Epithelial cell of esophagus (primary cell): ENCODE measurements at regions not wholly inside any gene's neighbourhood (a gene's known extent, or its start where the extent isn't known, plus 50 kb on each side); places are given as distances from the start of the nearest gene placed in this dataset.

Experiments used
- DNase-seq: peaks from one replicate; pipeline ENCODE4 v3.0.0; 2010; ENCODE audit warnings: low read depth
- H3K4me3 ChIP-seq: 2 replicates; pipeline ENCODE4 v1.5.1; 2011; ENCODE audit warnings: mild to moderate bottlenecking, low read length, control low read depth
- CTCF ChIP-seq: IDR thresholded peaks from 2 replicates; pipeline ENCODE4 v1.5.1; 2011; ENCODE audit warnings: low read depth, mild to moderate bottlenecking, low read length, control low read depth, inconsistent platforms; ENCODE audit not compliant: insufficient read depth; ENCODE audit errors: missing control alignments

GRCh38 chr14:97888331-97888730 is 1091.1 kb downstream of the VRK1 start:
- no peak overlapping the region for H3K4me3 ChIP-seq
- TF ChIP-seq CTCF, result no peak
- no peak for DNase-seq

- TF ChIP-seq CTCF, result no peak
- no peak for DNase-seq
- H3K4me3 ChIP-seq, result no peak overlapping the region
These were observed 1094.3 kb downstream of the VRK1 start for GRCh38 chr14:97891515-97891914.

- H3K4me3 ChIP-seq, result no peak overlapping the region
- no peak for TF ChIP-seq CTCF
- DNase-seq, result no peak
These were observed 1097.4 kb downstream of the VRK1 start for GRCh38 chr14:97894552-97894951.

GRCh38 chr14:97900196-97900854 is 1103.1 kb downstream of the VRK1 start:
- DNase-seq, result no peak
- TF ChIP-seq CTCF, result no peak
- H3K4me3 ChIP-seq, result no peak overlapping the region

GRCh38 chr14:97902630-97903029 is 1105.4 kb downstream of the VRK1 start:
- peak; percentile 48 for DNase-seq
- no peak for TF ChIP-seq CTCF
- no peak overlapping the region for H3K4me3 ChIP-seq

GRCh38 chr14:97903821-97904220 is 1106.6 kb downstream of the VRK1 start:
- no peak for DNase-seq
- no peak overlapping the region for H3K4me3 ChIP-seq
- no peak for TF ChIP-seq CTCF

GRCh38 chr14:97912217-97912616 is 1115.0 kb downstream of the VRK1 start:
- H3K4me3 ChIP-seq, result no peak overlapping the region
- TF ChIP-seq CTCF, result no peak
- DNase-seq, result no peak
